ENCODE measurements at regions not wholly inside any gene's neighbourhood (a gene's known extent, or its start where the extent isn't known, plus 50 kb on each side); places are given as distances from the start of the nearest gene placed in this dataset.

- TF ChIP-seq MED1 (CRISPR knock-in tag; IDR thresholded peaks at IDR 0.05) = peak; percentile 80
- peak; percentile 89 for TF ChIP-seq PAXIP1 (CRISPR knock-in tag; conservative IDR thresholded peaks at IDR 0.05)
- peak; percentile 47; the same call in 1 of the 2 replicates for TF ChIP-seq ZNF414 (CRISPR knock-in tag; IDR thresholded peaks at IDR 0.05)
- TF ChIP-seq SKIL (CRISPR knock-in tag; IDR thresholded peaks at IDR 0.05; ENCODE audit: borderline replicate concordance) = peak; percentile 37; the same call in 1 of the 2 replicates
- TF ChIP-seq CERS6 (CRISPR knock-in tag; IDR thresholded peaks at IDR 0.05) = no peak
- TF ChIP-seq MAX (IDR thresholded peaks at IDR 0.05) = peak; percentile 51; the same call in 1 of the 2 replicates
- TF ChIP-seq ZNF230 (CRISPR knock-in tag; IDR thresholded peaks at IDR 0.05) = no peak
- peak; percentile 54; the same call in 1 of the 2 replicates for TF ChIP-seq HNF4G (IDR thresholded peaks at IDR 0.05; ENCODE audit: borderline replicate concordance, low read depth, low read length)
- 0 out of 2 replicates have a peak, but pooled peaks have one; percentile 43 for TF ChIP-seq HNF4G (CRISPR knock-in tag; IDR thresholded peaks at IDR 0.05; ENCODE audit: borderline replicate concordance, low read depth)
- 0 out of 2 replicates have a peak, but pooled peaks have one; percentile 15 for TF ChIP-seq TARDBP (CRISPR knock-in tag; IDR thresholded peaks at IDR 0.05)
- no peak for TF ChIP-seq PHB2 (IDR thresholded peaks at IDR 0.05; ENCODE audit: partially characterized antibody)
- no peak for TF ChIP-seq ZNF260 (CRISPR knock-in tag; IDR thresholded peaks at IDR 0.05; ENCODE audit: borderline replicate concordance, low read depth)
- TF ChIP-seq ZNF251 (CRISPR knock-in tag; IDR thresholded peaks at IDR 0.05) = no peak
- peak; percentile 92 for TF ChIP-seq NR2F2 (IDR thresholded peaks at IDR 0.05; ENCODE audit: borderline replicate concordance, low read depth)
- no peak for TF ChIP-seq AHR (CRISPR knock-in tag; IDR thresholded peaks at IDR 0.05)
- TF ChIP-seq ZMYM2 (CRISPR knock-in tag; IDR thresholded peaks at IDR 0.05) = peak; percentile 75
- TF ChIP-seq ZNF572 (CRISPR knock-in tag; IDR thresholded peaks at IDR 0.05) = no peak
- no peak for TF ChIP-seq NR0B2 (CRISPR knock-in tag; IDR thresholded peaks at IDR 0.05)
- TF ChIP-seq ZKSCAN1 (IDR thresholded peaks at IDR 0.05; ENCODE audit: low read length) = no peak
- peak; percentile 24; the same call in 1 of the 2 replicates for TF ChIP-seq ZNF614 (CRISPR knock-in tag; IDR thresholded peaks at IDR 0.05; ENCODE audit: borderline replicate concordance)
- peak; percentile 73; the same call in 1 of the 2 replicates for TF ChIP-seq ZNF710 (CRISPR knock-in tag; IDR thresholded peaks at IDR 0.05; ENCODE audit: borderline replicate concordance)
Observed at GRCh38 chr10:64075604-64076003, 554.4 kb downstream of the REEP3 start (continued).

Data from HepG2 (cell line).